ENCODE measurements at regions not wholly inside any gene's neighbourhood (a gene's known extent, or its start where the extent isn't known, plus 50 kb on each side); places are given as distances from the start of the nearest gene placed in this dataset.

DNA sequence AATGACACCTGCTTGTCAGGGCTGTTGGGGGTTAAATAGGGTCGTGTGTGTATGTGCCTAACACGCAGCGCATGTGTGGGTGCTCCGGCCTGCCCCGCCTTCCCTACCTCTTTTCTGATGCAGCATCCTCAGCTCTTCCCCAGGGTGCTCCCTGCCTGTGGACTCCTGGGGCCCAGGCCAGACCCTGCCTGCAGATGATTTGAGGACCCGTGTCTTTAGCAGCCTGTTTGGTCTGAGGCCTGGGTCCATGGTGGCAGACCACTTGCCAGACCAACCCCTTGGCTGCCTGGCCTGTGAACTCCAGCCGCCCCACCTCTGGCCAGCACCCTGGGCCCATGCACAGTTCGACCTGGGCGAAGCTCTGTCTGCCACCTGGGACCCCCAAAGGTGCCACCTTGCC, 57.0 kb upstream of the SIM2 start:
- Histone ChIP-seq H3K9ac (ENCODE audit: low read depth, low read length, poor library complexity, severe bottlenecking) (no peak overlapping the region), H3K36me3 (ENCODE audit: insufficient read depth, low read length) (no peaks in the 10 kb centered on the region), H3F3A (ENCODE audit: low read depth) (no peaks in the 10 kb centered on the region), H3K4me3 (ENCODE audit: low read length, poor library complexity, severe bottlenecking) (no peak overlapping the region), H3K79me2 (ENCODE audit: insufficient read depth, low read length) (no peaks in the 10 kb centered on the region), H3K27me3 (ENCODE audit: insufficient read depth, low read length, poor library complexity, severe bottlenecking) (no peaks in the 10 kb centered on the region), H2AFZ (ENCODE audit: low read length) (no peak overlapping the region), H3K4me2 (ENCODE audit: low read depth, low read length, poor library complexity, severe bottlenecking) (no peak overlapping the region), H3K4me1 (ENCODE audit: insufficient read depth, low read length, poor library complexity, severe bottlenecking) (peaks cover 21% of the 10 kb centered on the region), H4K20me1 (ENCODE audit: insufficient read depth, low read length, poor library complexity, severe bottlenecking) (no peaks in the 10 kb centered on the region), H3K9me3 (ENCODE audit: insufficient read depth, low read depth, low read length) (no peaks in the 10 kb centered on the region), H3K9me2 (replicated peaks; ENCODE audit: low read depth, low read length) (no peaks in the 10 kb centered on the region)
- TF ChIP-seq, protein P1, sequence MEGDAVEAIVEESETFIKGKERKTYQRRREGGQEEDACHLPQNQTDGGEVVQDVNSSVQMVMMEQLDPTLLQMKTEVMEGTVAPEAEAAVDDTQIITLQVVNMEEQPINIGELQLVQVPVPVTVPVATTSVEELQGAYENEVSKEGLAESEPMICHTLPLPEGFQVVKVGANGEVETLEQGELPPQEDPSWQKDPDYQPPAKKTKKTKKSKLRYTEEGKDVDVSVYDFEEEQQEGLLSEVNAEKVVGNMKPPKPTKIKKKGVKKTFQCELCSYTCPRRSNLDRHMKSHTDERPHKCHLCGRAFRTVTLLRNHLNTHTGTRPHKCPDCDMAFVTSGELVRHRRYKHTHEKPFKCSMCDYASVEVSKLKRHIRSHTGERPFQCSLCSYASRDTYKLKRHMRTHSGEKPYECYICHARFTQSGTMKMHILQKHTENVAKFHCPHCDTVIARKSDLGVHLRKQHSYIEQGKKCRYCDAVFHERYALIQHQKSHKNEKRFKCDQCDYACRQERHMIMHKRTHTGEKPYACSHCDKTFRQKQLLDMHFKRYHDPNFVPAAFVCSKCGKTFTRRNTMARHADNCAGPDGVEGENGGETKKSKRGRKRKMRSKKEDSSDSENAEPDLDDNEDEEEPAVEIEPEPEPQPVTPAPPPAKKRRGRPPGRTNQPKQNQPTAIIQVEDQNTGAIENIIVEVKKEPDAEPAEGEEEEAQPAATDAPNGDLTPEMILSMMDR (conservative IDR thresholded peaks at IDR 0.05; ENCODE audit: low read length), result no peak
- TF ChIP-seq EZH2phosphoT487 (IDR thresholded peaks at IDR 0.05; ENCODE audit: borderline replicate concordance), result no peak

DNA sequence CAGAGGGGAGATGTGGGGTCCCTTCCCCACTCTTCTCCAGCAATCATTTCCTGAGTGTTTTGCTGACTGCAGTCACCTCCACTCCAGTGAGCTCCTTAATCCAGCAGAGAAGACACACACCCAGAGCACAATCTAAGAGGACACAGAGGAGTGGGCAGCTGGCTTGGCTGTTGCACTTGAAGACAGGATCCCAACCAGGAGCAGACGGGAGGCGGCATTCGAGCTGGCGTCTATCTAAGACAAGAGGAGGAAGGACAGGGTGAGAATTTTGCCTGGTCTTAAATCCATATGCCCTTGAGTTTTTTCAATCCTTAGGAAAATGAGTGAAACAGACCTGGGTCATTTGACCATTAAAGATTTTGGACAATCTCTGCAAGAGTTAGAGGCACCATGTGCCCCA, 56.1 kb upstream of the SIM2 start:
- Histone ChIP-seq H3K36me3 (ENCODE audit: insufficient read depth, low read length) (no peaks in the 10 kb centered on the region), H2AFZ (ENCODE audit: low read length) (no peak overlapping the region), H3K9ac (ENCODE audit: low read depth, low read length, poor library complexity, severe bottlenecking) (no peak overlapping the region), H3K79me2 (ENCODE audit: insufficient read depth, low read length) (no peaks in the 10 kb centered on the region), H3K4me3 (ENCODE audit: low read length, poor library complexity, severe bottlenecking) (no peak overlapping the region), H3K27me3 (ENCODE audit: insufficient read depth, low read length, poor library complexity, severe bottlenecking) (no peaks in the 10 kb centered on the region), H3K4me2 (ENCODE audit: low read depth, low read length, poor library complexity, severe bottlenecking) (no peak overlapping the region), H3K9me2 (replicated peaks; ENCODE audit: low read depth, low read length) (no peaks in the 10 kb centered on the region), H3K4me1 (ENCODE audit: insufficient read depth, low read length, poor library complexity, severe bottlenecking) (peaks cover 21% of the 10 kb centered on the region), H3K9me3 (ENCODE audit: insufficient read depth, low read depth, low read length) (no peaks in the 10 kb centered on the region), H4K20me1 (ENCODE audit: insufficient read depth, low read length, poor library complexity, severe bottlenecking) (no peaks in the 10 kb centered on the region), H3F3A (ENCODE audit: low read depth) (no peaks in the 10 kb centered on the region)
- TF ChIP-seq EZH2phosphoT487 (IDR thresholded peaks at IDR 0.05; ENCODE audit: borderline replicate concordance), result no peak
- TF ChIP-seq, protein P1 (conservative IDR thresholded peaks at IDR 0.05; ENCODE audit: low read length), result no peak

DNA sequence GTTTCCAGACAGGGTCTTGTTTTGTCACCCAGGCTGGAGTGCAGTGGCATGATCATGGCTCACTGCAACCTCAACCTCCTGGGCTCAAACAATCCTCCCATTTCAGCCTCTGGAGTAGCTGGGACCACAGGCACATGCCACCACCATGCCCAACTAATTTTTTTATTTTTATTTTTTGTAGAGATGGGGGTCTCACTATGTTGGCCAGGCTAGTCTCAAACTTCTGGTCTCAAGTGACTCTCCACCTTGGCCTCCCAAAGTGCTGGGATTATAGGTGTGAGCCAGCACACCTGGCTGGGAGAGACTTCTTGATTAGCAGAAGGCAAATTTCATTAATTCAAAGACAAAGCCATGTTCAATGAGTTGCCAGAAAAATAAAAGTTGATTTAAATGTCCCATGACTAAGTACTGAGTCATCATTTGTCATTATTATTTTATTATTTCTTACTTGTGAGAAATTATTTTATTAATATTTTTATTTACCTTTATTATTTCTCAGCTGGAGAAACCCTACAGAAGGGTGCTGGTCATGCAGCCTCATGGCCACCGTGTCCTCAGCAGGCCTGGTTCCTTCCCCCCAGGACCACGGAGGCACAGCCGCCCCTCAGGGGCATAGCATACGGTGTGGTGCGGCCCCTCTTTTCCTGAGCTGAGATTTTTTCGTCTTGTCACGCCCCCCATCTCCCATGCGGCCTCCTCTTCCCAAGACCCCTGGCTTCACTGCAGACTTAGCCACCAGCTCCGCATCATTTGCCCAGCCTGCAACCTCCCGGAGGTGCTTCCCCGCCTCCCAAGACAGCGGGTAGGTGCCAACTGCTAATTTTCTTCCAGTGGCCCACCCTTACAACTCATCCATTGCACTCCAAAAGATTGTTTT, 55.3 kb upstream of the SIM2 start:
- no peaks in the 10 kb centered on the region for H3K9me2 ChIP-seq (replicated peaks; ENCODE audit: low read depth, low read length)
- peaks cover 21% of the 10 kb centered on the region for H3K4me1 ChIP-seq (ENCODE audit: insufficient read depth, low read length, poor library complexity, severe bottlenecking)
- no peaks in the 10 kb centered on the region for H3K79me2 ChIP-seq (ENCODE audit: insufficient read depth, low read length)
- H3K4me2 ChIP-seq (ENCODE audit: low read depth, low read length, poor library complexity, severe bottlenecking), result no peak overlapping the region
- H3F3A ChIP-seq (ENCODE audit: low read depth), result no peaks in the 10 kb centered on the region
- H3K9ac ChIP-seq (ENCODE audit: low read depth, low read length, poor library complexity, severe bottlenecking), result no peak overlapping the region
- TF ChIP-seq, protein P1 (conservative IDR thresholded peaks at IDR 0.05; ENCODE audit: low read length), result no peak
- TF ChIP-seq EZH2phosphoT487 (IDR thresholded peaks at IDR 0.05; ENCODE audit: borderline replicate concordance), result no peak
- no peaks in the 10 kb centered on the region for H4K20me1 ChIP-seq (ENCODE audit: insufficient read depth, low read length, poor library complexity, severe bottlenecking)
- no peaks in the 10 kb centered on the region for H3K27me3 ChIP-seq (ENCODE audit: insufficient read depth, low read length, poor library complexity, severe bottlenecking)
- H3K9me3 ChIP-seq (ENCODE audit: insufficient read depth, low read depth, low read length), result no peaks in the 10 kb centered on the region
- H3K36me3 ChIP-seq (ENCODE audit: insufficient read depth, low read length), result no peaks in the 10 kb centered on the region
- H2AFZ ChIP-seq (ENCODE audit: low read length), result no peak overlapping the region
- H3K4me3 ChIP-seq (ENCODE audit: low read length, poor library complexity, severe bottlenecking), result no peak overlapping the region
